ENCODE measurements at regions not wholly inside any gene's neighbourhood (a gene's known extent, or its start where the extent isn't known, plus 50 kb on each side); places are given as distances from the start of the nearest gene placed in this dataset.
"Not testable (repeated sequence)": the region's sequence is repeated elsewhere in the genome, so short reads cannot be mapped to it uniquely, and the experiment has no call there.

- DNase-seq: no peak
Observed at GRCh38 chr10:11691319-11691755, 50.8 kb upstream of the ECHDC3 start.

- no peak for DNase-seq
Observed at GRCh38 chr10:11689945-11690736, 52.0 kb upstream of the ECHDC3 start.

- not testable (repeated sequence) for DNase-seq
Observed at GRCh38 chr10:11688448-11688795, 53.8 kb upstream of the ECHDC3 start.

GRCh38 chr10:11687779-11688447 is 54.3 kb upstream of the ECHDC3 start:
- no peak for DNase-seq

- DNase-seq: peak; percentile 89
Observed at GRCh38 chr10:11687357-11687771, 54.8 kb upstream of the ECHDC3 start.

GRCh38 chr10:11685787-11686218 is 56.4 kb upstream of the ECHDC3 start:
- DNase-seq: peak; percentile 99

GRCh38 chr10:11684717-11685645 is 57.2 kb upstream of the ECHDC3 start:
- DNase-seq: peak; percentile 90

GRCh38 chr10:11684341-11684716 is 57.9 kb upstream of the ECHDC3 start:
- DNase-seq: not testable (repeated sequence)

- no peak for DNase-seq
Observed at GRCh38 chr10:11683529-11684320, 58.5 kb upstream of the ECHDC3 start.

- no peak for DNase-seq
Observed at GRCh38 chr10:11682851-11683250, 59.3 kb upstream of the ECHDC3 start.

- DNase-seq: no peak
Observed at GRCh38 chr10:11682267-11682683, 59.9 kb upstream of the ECHDC3 start.

GRCh38 chr10:11680496-11680895 is 61.7 kb upstream of the ECHDC3 start:
- DNase-seq: no peak

GRCh38 chr10:11679946-11680345 is 62.2 kb upstream of the ECHDC3 start:
- DNase-seq: no peak

GRCh38 chr10:11678074-11678793 is 63.9 kb upstream of the ECHDC3 start:
- no peak for DNase-seq

- no peak for DNase-seq
Observed at GRCh38 chr10:11677480-11677879, 64.7 kb upstream of the ECHDC3 start.

GRCh38 chr10:11673346-11674280 is 62.2 kb upstream of the USP6NL start:
- DNase-seq: peak; percentile 16

GRCh38 chr10:11672836-11673235 is 61.4 kb upstream of the USP6NL start:
- no peak for DNase-seq

- DNase-seq: peak; percentile 45
Observed at GRCh38 chr10:11670381-11670780, 58.9 kb upstream of the USP6NL start.

- DNase-seq: no peak
Observed at GRCh38 chr10:11668847-11669610, 57.6 kb upstream of the USP6NL start.

GRCh38 chr10:11667756-11668155 is 56.3 kb upstream of the USP6NL start:
- DNase-seq: no peak
